HUDEP-2 (cell line): ENCODE measurements at regions not wholly inside any gene's neighbourhood (a gene's known extent, or its start where the extent isn't known, plus 50 kb on each side); places are given as distances from the start of the nearest gene placed in this dataset.

Source experiments
- DNase-seq, 76 experiments: peaks; one replicate each; lab custom pipeline; 2025; ENCODE audit not compliant: unreplicated experiment in 76 of 76; lab: John Stamatoyannopoulos, UW

DNA sequence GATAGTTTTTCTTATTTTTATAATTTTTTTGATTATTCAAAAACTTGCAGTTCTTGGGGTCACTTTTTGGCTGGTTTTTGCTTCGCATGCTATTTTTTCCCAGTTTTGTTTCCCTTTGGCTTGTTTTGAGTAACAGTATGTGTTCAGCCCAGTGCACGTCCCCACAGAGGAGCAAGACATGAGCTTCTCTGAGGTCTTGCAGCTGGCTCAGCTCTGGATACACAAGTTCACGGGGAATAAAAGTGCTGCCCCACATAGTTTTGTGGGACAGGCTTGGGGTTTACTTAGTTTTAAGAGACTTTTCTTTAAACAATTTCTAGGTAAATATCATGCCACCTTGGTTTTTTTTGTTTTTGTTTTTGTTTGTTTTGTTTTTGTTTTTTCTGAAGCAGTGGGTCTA, 297.8 kb upstream of the IRX1 start:
- DNase-seq = no peak

DNA sequence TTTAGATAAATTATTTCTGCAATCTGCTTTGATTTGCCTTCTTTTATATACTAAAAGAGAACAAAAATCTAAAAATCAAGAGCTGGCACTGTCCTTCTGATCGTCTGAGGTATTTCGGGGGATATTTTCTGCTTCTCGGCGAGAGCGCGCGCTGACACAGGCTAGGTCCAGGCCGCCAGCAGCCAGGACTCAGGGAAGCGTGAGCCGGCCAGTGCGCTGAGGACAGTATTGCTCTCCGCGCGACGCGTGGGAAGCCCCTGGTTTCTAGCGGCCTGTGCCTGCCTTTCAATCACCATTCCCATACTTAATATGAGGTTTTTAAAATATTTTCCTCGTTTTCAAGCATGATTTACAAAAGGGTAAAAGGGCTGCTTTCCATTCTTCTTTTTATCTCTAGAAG, 307.3 kb upstream of the IRX1 start:
- no peak for DNase-seq

DNA sequence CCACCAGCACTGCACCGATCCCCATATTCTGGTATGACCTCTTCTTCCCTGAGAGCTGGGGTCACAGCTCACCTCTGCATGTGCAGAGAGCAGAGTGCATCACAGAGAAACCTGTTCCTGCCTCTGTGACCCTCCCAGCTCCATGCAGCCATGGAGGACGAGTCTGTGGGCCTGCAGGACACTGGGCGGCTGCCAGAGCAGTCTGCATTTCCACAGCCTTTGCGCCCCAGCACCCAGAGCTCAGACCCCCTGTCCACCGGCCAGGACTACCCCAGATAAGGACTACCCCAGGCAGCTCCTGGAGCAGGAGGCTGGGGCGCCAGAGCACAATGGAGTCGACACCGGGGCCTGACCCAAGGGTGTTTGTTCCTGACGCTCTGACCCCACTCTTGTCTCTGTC, 308.1 kb upstream of the IRX1 start:
- no peak for DNase-seq

DNA sequence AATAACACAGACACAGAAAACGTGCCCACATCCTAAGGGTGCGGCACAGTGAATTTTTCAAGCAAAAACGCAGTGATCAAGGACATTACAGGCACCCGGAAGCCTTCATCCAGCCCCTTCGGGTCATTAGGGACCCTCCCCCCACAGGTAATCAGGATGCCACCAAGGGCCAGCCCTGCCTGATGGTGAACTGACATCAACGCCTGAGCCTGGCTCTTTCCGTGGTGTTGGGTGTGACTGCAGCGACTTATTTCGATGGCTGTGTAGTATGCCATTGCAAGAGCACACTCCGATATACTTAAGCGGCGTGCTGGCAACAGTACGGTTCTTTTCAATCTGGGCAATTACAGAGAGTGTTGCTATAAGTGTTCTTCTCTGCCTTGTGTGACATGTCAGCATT, 310.0 kb upstream of the IRX1 start:
- DNase-seq = no peak

DNA sequence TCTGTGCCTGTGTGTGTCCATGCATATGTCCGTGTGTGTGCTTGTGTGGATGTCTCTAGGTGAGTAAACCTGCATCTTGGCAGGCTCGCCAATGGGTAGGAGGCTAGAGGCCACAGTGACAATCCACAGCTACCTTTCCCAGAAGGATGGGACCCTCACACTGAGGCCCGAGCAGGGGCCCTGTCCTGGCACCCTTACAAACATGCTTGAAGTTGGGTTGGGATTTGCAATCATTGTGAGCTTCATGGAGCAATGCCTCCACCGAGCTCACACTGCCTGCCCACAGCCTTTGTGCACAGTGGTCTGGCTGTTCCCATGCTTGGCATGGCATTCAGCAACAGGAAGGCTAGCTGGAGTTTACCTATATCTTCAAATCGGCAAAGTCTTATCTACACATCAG, 311.1 kb upstream of the IRX1 start:
- DNase-seq = no peak

DNA sequence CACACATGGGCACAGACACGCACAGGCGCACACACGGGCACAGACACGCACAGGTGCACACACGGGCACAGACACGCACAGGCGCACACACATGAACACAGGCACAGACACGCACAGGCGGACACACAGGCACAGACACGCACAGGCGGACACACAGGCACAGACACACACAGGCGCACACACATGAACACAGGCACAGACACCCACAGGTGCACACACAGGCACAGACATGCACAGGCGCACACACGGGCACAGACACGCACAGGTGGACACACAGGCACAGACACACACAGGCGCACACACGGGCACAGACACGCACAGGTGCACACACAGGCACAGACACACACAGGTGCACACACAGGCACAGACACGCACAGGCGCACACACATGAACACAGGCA, 312.8 kb upstream of the IRX1 start:
- DNase-seq = no peak

DNA sequence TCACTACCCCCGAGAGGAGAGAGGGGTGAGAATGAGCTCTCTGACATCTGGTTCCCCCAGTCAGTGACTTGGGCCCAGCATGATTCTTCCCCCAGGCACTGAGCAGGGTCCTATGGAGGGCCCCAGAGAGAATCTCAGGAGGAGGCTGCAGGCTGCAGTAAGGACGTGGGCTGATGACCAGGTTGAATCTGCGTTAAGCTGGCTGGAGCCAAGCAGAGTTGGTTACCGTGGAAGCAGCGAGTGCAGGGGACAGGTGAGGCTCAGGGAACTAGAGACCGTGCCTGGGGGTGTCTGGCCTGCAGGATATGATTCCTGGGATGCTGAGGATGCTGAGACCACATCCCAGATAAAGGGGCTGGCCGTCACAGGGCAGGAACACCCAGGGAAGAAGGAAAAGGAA, 314.3 kb upstream of the IRX1 start:
- no peak for DNase-seq

DNA sequence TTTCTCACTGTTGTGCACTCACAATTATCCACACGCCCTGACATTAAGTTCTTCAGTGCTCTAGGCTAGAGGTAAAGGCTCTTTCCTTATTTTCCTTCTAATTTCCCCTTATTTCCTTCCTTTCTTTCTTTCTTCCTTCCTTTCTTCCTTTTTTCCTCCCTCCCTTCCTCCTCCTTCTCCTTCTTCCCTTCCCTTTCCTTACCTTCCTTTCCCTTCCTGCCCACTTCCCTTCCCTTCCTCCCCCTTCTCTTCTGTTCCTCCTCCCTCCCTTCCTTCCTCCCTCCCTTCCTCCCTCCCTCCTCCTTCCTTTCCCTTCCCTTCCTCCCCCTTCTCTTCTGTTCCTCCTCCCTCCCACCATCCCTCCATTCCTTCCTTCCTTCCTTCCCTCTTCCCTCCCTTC, 317.0 kb upstream of the IRX1 start:
- DNase-seq = no peak

DNA sequence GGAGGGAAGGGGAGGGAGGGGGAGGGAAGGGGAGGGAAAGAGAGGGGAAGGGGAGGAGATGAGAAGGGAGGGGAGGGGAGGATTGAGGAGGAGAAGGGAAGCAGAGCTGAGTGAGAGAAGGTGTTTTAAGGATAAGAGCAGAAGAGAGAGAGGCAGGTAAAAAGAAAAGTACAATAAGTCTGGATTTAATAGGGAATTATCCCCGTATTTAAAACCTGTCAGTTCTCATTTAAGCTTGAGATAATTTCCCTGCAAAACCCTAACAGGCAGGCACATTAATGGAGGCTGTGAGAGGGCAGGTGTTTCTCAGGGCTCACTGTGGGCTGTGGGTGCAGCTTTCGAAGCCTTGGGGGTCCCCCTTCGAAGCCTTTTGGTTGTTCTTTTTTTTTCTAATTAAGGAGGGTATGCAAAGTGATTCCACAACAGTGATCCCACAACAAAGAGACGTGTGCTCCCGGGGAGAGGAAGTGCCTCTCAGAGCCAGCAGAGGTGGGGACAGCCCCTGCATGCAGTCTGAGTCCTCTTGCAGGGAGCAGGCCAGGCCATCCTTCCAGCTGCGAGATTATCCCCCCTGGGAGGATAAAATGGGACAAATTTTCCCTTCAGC, 317.9 kb upstream of the IRX1 start:
- no peak for DNase-seq

DNA sequence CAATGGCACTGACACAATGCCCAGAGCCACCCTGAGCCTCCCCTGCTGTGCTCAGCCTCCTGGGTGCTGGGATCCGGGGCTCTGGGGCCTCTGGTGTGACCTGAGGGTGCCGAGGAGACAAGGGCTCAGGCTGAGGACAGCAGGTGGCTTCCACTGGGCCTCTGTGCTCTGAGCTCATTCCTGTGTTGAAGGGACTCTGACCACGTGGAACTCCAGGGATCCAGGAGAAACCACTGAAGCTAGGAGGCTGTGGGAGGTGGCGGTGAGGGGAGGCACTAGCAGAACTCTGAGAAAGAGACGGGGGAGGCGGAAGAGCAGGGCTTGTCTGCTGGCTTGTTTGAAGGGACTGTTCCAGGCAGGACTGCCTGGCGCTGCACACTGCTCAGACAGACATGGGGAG, 318.7 kb upstream of the IRX1 start:
- DNase-seq = no peak

DNA sequence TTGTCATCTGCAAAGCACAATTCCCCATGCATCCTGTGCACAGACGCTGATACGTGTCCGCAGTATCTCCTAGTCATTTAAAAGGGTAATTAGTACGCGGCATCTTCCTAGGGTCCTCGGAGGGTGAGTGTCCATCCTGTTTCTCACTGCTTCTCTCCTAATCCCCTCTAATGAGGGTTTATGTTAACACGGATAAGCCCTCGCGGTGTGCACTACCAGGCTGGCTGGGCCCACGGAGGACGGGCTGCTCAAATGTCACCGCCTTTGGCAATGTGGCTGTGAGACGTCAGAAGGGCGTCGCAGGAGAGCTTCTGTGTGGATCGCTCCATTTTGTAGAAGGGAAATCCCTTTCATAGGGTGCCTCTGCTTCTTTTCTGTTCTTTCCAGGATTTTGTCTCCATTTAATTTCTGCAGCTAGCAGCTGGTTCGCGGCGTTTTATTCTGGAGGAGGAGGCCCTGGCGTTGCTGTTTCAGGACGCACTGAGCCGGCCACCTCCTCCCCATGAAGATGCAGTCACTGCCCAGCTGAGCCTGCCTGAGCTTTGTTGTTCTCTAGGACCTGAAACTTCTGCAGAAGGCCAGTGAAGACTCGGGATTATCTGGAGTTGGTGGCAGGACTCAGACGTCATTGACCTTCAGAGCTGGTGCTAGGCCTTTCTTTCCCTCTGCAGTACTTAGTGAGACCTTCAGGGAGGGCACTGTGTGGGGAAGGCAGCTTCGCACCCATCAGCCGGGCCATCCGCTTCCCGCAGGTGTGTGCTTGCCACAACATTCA, 326.1 kb upstream of the IRX1 start:
- no peak for DNase-seq

DNA sequence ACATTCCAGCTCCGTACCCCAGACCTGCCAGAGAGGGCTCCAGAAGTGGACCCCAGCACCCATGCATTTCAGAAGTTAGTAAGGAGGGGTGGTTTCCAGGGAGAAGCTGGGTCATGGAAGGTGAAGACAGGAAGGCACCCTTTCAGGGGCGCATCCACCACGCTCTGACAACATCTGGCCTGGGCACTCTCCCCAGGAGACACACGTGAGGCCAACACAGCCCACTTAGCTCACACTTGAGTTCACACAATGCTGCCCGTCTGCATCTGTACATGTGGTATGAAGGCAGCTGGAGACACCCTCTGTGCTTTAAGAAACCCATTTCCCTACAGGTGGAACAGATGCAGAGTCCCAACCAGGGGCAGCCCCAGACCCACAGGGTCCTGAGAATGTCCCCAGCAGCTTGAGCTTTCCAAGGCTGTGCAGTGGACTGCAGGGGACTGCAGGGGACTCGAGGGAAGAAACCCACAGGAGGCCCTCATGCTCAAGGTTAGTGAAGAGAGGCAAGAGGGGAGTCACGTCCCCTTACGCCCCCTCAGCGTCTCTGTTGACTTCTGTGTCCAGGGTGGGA, 326.8 kb upstream of the IRX1 start:
- DNase-seq = no peak

DNA sequence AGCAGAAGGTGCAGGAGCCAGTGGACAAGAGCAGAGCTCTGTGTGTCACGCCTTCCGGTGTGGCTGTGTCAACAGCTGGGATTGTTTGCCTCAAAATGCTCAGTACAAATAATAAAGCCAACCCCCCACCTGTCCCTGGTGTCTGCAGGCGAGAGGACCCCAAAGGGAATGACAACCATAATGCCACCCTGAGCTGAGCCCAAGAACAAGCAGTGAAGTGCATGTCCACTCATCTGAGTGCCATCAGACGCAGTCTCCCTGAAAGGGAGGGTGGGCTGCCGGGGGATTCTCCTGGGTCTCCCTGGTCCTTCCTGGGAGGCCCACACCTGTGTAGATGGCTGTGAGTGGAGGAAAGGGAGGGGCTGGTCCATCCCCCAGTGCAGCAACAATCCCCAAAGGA, 328.8 kb upstream of the IRX1 start:
- DNase-seq = no peak

DNA sequence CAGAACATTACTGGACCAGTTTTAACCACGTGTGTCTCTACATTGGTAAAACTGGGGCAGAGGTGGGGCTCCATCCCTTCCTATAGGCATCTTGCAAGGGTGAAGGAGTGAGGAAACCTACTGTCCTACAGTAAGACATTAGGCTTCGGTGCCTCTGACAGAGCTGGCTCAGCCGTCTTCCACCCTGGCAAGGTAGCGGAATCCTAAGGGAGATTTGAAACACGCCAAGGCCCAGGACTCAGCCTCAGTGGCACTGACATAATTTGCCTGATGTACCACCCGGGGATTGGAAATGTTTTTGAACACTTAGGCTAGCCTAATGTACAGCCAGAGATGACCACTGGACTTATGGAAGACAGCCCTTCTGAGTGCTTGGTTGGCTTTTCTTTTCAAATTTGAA, 329.7 kb upstream of the IRX1 start:
- no peak for DNase-seq

DNA sequence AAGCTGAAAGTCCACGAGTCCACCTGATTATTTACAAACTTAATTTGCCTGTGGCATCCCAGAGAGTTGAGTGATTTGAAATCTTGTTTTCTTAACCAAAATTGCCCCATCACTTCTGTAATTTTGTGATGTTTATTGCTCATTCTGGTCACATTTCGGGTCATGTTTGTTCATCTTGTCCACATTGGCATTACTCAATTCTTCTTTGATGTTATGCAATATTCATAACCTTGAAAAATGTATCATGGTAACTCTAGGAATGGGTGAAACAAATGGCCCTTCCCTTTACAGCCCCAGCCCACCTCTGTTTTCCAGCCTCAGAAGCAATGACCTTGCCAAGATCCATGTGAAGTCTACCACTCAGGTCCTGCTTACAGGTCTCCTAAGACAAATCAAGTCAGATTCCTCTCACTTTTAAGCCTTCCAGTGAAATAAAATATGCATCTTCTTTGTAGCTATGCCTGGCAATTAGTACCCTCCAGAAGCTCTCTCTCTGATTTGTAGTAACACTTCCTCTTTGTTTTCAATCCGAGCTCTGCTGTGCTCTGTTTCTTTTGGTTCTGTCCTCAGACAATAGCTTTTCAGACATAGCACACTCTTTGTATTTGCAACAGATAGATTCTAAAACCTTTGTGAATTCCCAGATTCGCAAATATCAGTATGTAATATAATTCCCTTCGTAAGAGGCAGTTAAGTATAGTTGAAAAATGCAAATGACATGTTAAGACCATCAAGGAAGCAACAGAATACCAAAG, 330.3 kb upstream of the IRX1 start:
- no peak for DNase-seq

DNA sequence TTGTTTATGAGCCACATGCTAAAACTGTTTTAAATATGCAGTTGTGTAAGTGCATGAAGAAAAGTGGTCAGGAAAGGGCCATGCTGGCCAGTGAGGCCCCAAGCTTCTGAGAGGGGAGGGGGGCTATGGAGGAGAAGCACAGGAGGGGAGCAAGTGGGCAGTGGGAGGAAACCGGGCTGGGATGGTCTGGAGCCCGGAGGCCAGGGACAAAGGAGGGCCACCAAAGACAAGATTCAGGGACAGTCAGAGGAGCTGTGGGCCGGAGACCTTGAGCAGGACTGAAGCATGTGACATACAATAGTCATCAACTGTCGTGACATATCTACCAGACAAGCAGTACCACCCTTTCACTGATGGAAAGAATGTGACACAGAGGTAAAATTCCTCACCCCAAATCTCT, 333.2 kb upstream of the IRX1 start:
- no peak for DNase-seq

DNA sequence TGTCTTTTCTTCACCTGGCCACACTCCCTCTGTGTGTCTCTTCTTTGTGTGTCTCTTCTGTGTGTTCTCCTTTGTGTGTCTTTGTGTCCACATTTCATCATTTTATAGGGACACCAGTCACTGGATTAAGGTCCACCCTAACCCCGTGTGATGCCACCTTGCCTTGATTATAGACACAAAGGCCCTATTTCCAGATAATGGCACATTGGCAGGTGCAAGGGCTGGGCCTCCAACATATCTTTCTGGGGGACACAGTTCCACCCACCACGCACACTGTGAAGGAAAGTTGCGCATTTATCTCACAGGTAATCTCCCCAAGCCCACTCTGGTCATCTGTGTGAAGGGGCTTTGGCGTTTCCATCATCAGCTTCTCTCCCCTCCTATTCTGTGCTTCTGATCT, 334.6 kb upstream of the IRX1 start:
- DNase-seq = no peak

DNA sequence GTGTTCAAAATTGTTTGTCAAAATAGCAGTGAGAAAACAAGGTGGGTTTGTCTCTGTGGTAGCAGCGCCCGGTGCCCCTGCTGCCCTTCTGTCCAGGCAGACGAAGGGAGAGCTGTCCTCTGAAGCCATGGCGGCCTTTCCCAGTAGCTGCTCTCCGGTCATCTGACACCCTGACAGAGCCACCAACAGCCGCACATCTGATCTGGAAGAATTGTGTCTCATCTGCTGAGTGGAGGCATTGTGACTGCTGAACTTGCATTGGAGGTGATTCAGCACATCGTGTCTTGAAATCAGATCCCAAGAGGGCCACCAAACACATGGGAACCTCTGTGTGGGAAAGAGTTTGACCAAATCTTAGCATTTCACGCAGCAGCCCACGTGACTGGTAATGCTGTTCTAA, 337.6 kb upstream of the IRX1 start:
- no peak for DNase-seq

DNA sequence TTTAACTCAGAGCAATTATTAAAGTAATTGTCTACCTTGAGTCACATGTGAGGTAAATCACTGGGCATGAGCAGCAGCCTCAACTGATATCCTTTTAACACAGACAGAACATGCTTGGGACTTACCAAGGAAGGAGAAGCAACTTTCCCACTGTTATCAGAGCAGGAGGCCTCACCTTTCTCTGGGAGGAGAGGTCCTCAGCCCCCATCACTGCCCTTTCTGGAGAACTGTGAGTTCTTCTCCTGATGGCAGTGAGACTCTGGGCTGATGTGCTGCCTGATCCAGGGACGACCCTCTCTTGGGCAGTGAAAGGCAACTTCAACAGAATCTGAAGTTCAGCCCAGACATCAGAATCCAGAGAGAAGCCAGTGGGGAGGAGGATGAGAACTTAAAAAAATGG, 343.4 kb upstream of the IRX1 start:
- DNase-seq = no peak

DNA sequence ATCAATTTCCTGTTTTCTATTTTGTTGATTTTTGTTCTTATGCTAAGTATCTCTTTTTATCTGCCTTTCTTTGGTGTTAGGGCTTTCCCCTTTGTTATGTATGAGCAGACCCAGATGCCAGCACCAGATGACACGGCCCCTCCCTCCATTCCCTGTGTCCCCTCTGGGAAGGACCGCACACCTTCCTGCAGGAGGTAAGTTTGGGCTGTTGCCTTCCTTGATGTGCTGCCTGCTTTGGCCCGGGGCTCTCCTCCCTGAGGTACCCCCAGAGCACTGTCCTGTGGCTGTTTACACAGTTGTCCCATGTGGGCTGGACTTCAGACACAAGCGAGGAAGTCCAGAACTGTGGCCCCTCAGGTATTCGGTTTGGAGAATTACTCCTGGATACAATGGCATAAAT, 343.8 kb upstream of the IRX1 start:
- no peak for DNase-seq

DNA sequence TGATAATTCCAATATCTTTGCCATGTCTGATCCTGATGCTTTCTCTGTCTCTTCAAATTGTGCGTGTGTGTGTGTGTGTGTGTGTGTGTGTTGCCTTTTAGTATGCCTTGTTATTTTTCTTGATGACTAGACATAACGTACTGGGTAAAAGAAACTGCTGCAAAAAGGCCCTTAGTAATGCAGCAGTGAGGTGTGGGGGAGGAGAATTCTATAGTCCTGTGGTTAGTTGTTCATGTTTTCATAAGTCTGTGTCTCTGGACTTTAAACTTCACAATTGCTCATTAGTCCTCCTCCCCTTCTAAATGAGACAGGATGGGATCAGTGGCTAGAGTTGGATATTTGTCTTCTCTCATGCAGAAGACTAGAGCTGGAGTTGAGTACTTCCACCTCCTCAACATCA, 346.2 kb upstream of the IRX1 start:
- DNase-seq = no peak
